Tibial artery (tissue), 4 donors: ENCODE measurements at regions not wholly inside any gene's neighbourhood (a gene's known extent, or its start where the extent isn't known, plus 50 kb on each side); places are given as distances from the start of the nearest gene placed in this dataset.

Source experiments
- DNase-seq, 2 donors: peaks; one replicate each; pipeline ENCODE4 v3.0.0-alpha.2; 2019
- H3K27ac ChIP-seq, 2 donors: fragments of 200-600 bp; sonication (generic) in 1 of 2; 1 replicate in 1 of 2; 2 replicates in 1 of 2; pipeline ENCODE4 v1.5.1; 2018 to 2019; ENCODE audit warnings: mild to moderate bottlenecking in 1 of 2
- H3K27me3 ChIP-seq, 2 donors: fragments of 200-600 bp; sonication (generic) in 1 of 2; one replicate each; pipeline versions ENCODE4 v1.5.1 to v1.6.0; 2016 to 2019
- H3K36me3 ChIP-seq, 3 donors: fragments of 200-600 bp; sonication (generic) in 2 of 3; one replicate each; pipeline ENCODE4 v1.5.1; 2016 to 2019; ENCODE audit warnings: mild to moderate bottlenecking in 2 of 3
- H3K4me1 ChIP-seq, 4 donors: fragments of 200-600 bp; sonication (generic) in 2 of 4; 1 replicate in 3 of 4; 2 replicates in 1 of 4; pipeline ENCODE4 v1.5.1; 2016 to 2019
- H3K4me3 ChIP-seq, 2 donors: fragments of 200-600 bp; sonication (generic) in 1 of 2; 1 replicate in 1 of 2; 2 replicates in 1 of 2; pipeline ENCODE4 v1.5.1; 2018 to 2019; ENCODE audit warnings: mild to moderate bottlenecking in 2 of 2
- H3K9me3 ChIP-seq, 3 donors: fragments of 200-600 bp; sonication (generic) in 1 of 3; one replicate each; pipeline ENCODE4 v1.5.1; 2016 to 2019
- CTCF ChIP-seq, 2 experiments: fragments of 200-600 bp in 1 of 2; fragments of 450-650 bp in 1 of 2; IDR thresholded peaks; one replicate each; pipeline ENCODE4 v1.5.1; 2017 to 2019; ENCODE audit warnings: antibody characterized with exemption in 2 of 2, mild to moderate bottlenecking in 1 of 2, moderate library complexity in 1 of 2
- intact Hi-C: fragments of 100-400 bp; cut with DNase I; formaldehyde crosslinking; loops from one replicate; pipeline ENCODE4 v1.15.0; 2023; ENCODE audit warnings: low total_unique reads

GRCh38 chr18:57907550-57907949 lies 104.4 kb upstream of the ATP8B1 start:
- no peak for TF ChIP-seq CTCF (IDR thresholded peaks at IDR 0.05)
- no peak overlapping the region for H3K27ac ChIP-seq
- intact Hi-C loops, result no loop called here
- peaks cover 0 to 12% of the 10 kb centered on the region in 2 donors for H3K27me3 ChIP-seq
- no peak overlapping the region for H3K4me3 ChIP-seq
- H3K9me3 ChIP-seq, result no peaks in the 10 kb centered on the region
- no peaks in the 10 kb centered on the region for H3K4me1 ChIP-seq
- no peaks in the 10 kb centered on the region for H3K36me3 ChIP-seq
- no peak for DNase-seq

- H3K9me3 ChIP-seq, result no peaks in the 10 kb centered on the region
- peaks cover 0 to 12% of the 10 kb centered on the region in 2 donors for H3K27me3 ChIP-seq
- H3K27ac ChIP-seq, result no peak overlapping the region
- H3K36me3 ChIP-seq, result no peaks in the 10 kb centered on the region
- DNase-seq, result no peak
- H3K4me3 ChIP-seq, result no peak overlapping the region
- intact Hi-C loops, result no loop called here
- TF ChIP-seq CTCF (IDR thresholded peaks at IDR 0.05), result no peak
- H3K4me1 ChIP-seq, result no peaks in the 10 kb centered on the region
These were observed 103.7 kb upstream of the ATP8B1 start for GRCh38 chr18:57906852-57907251.

- Histone ChIP-seq H3K27me3 (peaks cover 0 to 12% of the 10 kb centered on the region in 2 donors), H3K36me3 (no peaks in the 10 kb centered on the region), H3K4me1 (no peaks in the 10 kb centered on the region), H3K4me3 (no peak overlapping the region), H3K27ac (no peak overlapping the region), H3K9me3 (no peaks in the 10 kb centered on the region)
- intact Hi-C loops, result no loop called here
- TF ChIP-seq CTCF (IDR thresholded peaks at IDR 0.05), result no peak
- DNase-seq, result no peak
These were observed 101.4 kb upstream of the ATP8B1 start for GRCh38 chr18:57904535-57904934.

- no peaks in the 10 kb centered on the region for H3K36me3 ChIP-seq
- H3K4me3 ChIP-seq, result no peak overlapping the region
- peaks cover 0 to 12% of the 10 kb centered on the region in 2 donors for H3K27me3 ChIP-seq
- intact Hi-C loops, result no loop called here
- no peaks in the 10 kb centered on the region for H3K9me3 ChIP-seq
- no peak for TF ChIP-seq CTCF (IDR thresholded peaks at IDR 0.05)
- DNase-seq, result no peak
- no peak overlapping the region for H3K27ac ChIP-seq
- no peaks in the 10 kb centered on the region for H3K4me1 ChIP-seq
These were observed 99.6 kb upstream of the ATP8B1 start for GRCh38 chr18:57902721-57903120.

- Histone ChIP-seq H3K9me3 (no peaks in the 10 kb centered on the region), H3K27ac (no peak overlapping the region), H3K4me3 (no peak overlapping the region), H3K27me3 (peaks cover 0 to 7% of the 10 kb centered on the region in 2 donors), H3K4me1 (no peaks in the 10 kb centered on the region), H3K36me3 (no peaks in the 10 kb centered on the region)
- intact Hi-C loops, result no loop called here
- no peak for DNase-seq
- TF ChIP-seq CTCF (IDR thresholded peaks at IDR 0.05), result no peak
These were observed 98.9 kb upstream of the ATP8B1 start for GRCh38 chr18:57901825-57902589.
